ENCODE measurements at regions not wholly inside any gene's neighbourhood (a gene's known extent, or its start where the extent isn't known, plus 50 kb on each side); places are given as distances from the start of the nearest gene placed in this dataset.

- TF ChIP-seq PRDM10 (IDR thresholded peaks at IDR 0.05; ENCODE audit: partially characterized antibody) (no peak), ZNF407 (IDR thresholded peaks at IDR 0.05; ENCODE audit: low read depth) (no peak), ZNF644 (tag; IDR thresholded peaks at IDR 0.05; ENCODE audit: low read depth) (no peak), ZKSCAN3 (CRISPR knock-in tag; IDR thresholded peaks at IDR 0.05) (no peak), ETS1 (conservative IDR thresholded peaks at IDR 0.05; ENCODE audit: control insufficient read depth, low read depth, low read length) (no peak), E2F8 (IDR thresholded peaks at IDR 0.05; ENCODE audit: low read depth, partially characterized antibody) (no peak), TCF7 (IDR thresholded peaks at IDR 0.05; ENCODE audit: borderline replicate concordance) (no peak), FOXJ2 (tag; IDR thresholded peaks at IDR 0.05) (no peak), TRIM28 (IDR thresholded peaks at IDR 0.05) (no peak), E2F5 (CRISPR knock-in tag; IDR thresholded peaks at IDR 0.05) (no peak)
Observed at GRCh38 chr1:212218065-212218464, 67.1 kb upstream of the PPP2R5A start (continued).
